ENCODE measurements at regions not wholly inside any gene's neighbourhood (a gene's known extent, or its start where the extent isn't known, plus 50 kb on each side); places are given as distances from the start of the nearest gene placed in this dataset.

GRCh38 chr19:29294343-29294811 lies 81.4 kb upstream of the UQCRFS1 start:
- H3K4me3 ChIP-seq (replicated peaks; ENCODE audit: insufficient read depth, low read length), result no peak overlapping the region
- peak in 1 of 2 experiments; percentile 4 for DNase-seq (ENCODE audit: low read depth in 1 of 2, low spot score in 1 of 2)
- H3K27ac ChIP-seq (replicated peaks), result no peak overlapping the region; the same call in 1 of the 2 replicates
- H3K27me3 ChIP-seq (ENCODE audit: insufficient read depth, poor library complexity, severe bottlenecking), result no peaks in the 10 kb centered on the region
- no peak for TF ChIP-seq SPI1 (IDR thresholded peaks at IDR 0.05; ENCODE audit: borderline replicate concordance, low read depth)
- no peak for TF ChIP-seq CTCF (IDR thresholded peaks at IDR 0.05; ENCODE audit: insufficient read depth, low read length)
- no peak for TF ChIP-seq POLR2AphosphoS5 (IDR thresholded peaks at IDR 0.05; ENCODE audit: low read depth)
- TF ChIP-seq GABPA (IDR thresholded peaks at IDR 0.05; ENCODE audit: low read depth), result no peak
- no peak for TF ChIP-seq REST (IDR thresholded peaks at IDR 0.05; ENCODE audit: insufficient replicate concordance, low read depth)

- H3K4me3 ChIP-seq (replicated peaks; ENCODE audit: insufficient read depth, low read length), result no peak overlapping the region
- H3K27ac ChIP-seq (replicated peaks), result peak overlapping the region; percentile 48
- TF ChIP-seq SPI1 (IDR thresholded peaks at IDR 0.05; ENCODE audit: borderline replicate concordance, low read depth), result no peak
- TF ChIP-seq POLR2AphosphoS5 (IDR thresholded peaks at IDR 0.05; ENCODE audit: low read depth), result no peak
- no peak for TF ChIP-seq GABPA (IDR thresholded peaks at IDR 0.05; ENCODE audit: low read depth)
- DNase-seq (ENCODE audit: low read depth in 1 of 2, low spot score in 1 of 2), result no peak
- H3K27me3 ChIP-seq (ENCODE audit: insufficient read depth, poor library complexity, severe bottlenecking), result no peaks in the 10 kb centered on the region
These were observed 82.3 kb upstream of the UQCRFS1 start for GRCh38 chr19:29295285-29295684.

GRCh38 chr19:29297381-29297780 lies 84.4 kb upstream of the UQCRFS1 start:
- no peak for TF ChIP-seq SPI1 (IDR thresholded peaks at IDR 0.05; ENCODE audit: borderline replicate concordance, low read depth)
- no peak for TF ChIP-seq CTCF (IDR thresholded peaks at IDR 0.05; ENCODE audit: insufficient read depth, low read length)
- no peak for TF ChIP-seq REST (IDR thresholded peaks at IDR 0.05; ENCODE audit: insufficient replicate concordance, low read depth)
- TF ChIP-seq POLR2AphosphoS5 (IDR thresholded peaks at IDR 0.05; ENCODE audit: low read depth), result no peak
- TF ChIP-seq GABPA (IDR thresholded peaks at IDR 0.05; ENCODE audit: low read depth), result no peak
- no peak for DNase-seq (ENCODE audit: low read depth in 1 of 2, low spot score in 1 of 2)
- H3K27me3 ChIP-seq (ENCODE audit: insufficient read depth, poor library complexity, severe bottlenecking), result no peaks in the 10 kb centered on the region
- H3K27ac ChIP-seq (replicated peaks), result peak overlapping the region; percentile 21; the same call in 1 of the 2 replicates
- no peak overlapping the region for H3K4me3 ChIP-seq (replicated peaks; ENCODE audit: insufficient read depth, low read length)

GRCh38 chr19:29299416-29300380 lies 86.7 kb upstream of the UQCRFS1 start:
- no peak for TF ChIP-seq SPI1 (IDR thresholded peaks at IDR 0.05; ENCODE audit: borderline replicate concordance, low read depth)
- TF ChIP-seq CTCF (IDR thresholded peaks at IDR 0.05; ENCODE audit: insufficient read depth, low read length), result no peak
- no peak for TF ChIP-seq REST (IDR thresholded peaks at IDR 0.05; ENCODE audit: insufficient replicate concordance, low read depth)
- no peak for TF ChIP-seq GABPA (IDR thresholded peaks at IDR 0.05; ENCODE audit: low read depth)
- TF ChIP-seq POLR2AphosphoS5 (IDR thresholded peaks at IDR 0.05; ENCODE audit: low read depth), result no peak
- no peak for DNase-seq (ENCODE audit: low read depth in 1 of 2, low spot score in 1 of 2)
- Histone ChIP-seq H3K4me3 (replicated peaks; ENCODE audit: insufficient read depth, low read length) (no peak overlapping the region), H3K27me3 (ENCODE audit: insufficient read depth, poor library complexity, severe bottlenecking) (no peaks in the 10 kb centered on the region), H3K27ac (replicated peaks) (no peak overlapping the region)

Data from HL-60 (cell line).